Fibroblast of villous mesenchyme (primary cell): ENCODE measurements at regions not wholly inside any gene's neighbourhood (a gene's known extent, or its start where the extent isn't known, plus 50 kb on each side); places are given as distances from the start of the nearest gene placed in this dataset.

Experiments
- DNase-seq: peaks from one replicate; pipeline ENCODE4 v3.0.0-alpha.2; 2010; ENCODE audit warnings: low read depth
- H3K4me3 ChIP-seq: 2 replicates; pipeline ENCODE4 v1.5.1; 2011; ENCODE audit warnings: low read depth, mild to moderate bottlenecking, low read length
- TF ChIP-seq, protein P1 (sequence below): IDR thresholded peaks from 2 replicates; pipeline ENCODE4 v1.5.1; 2012; ENCODE audit warnings: low read depth, mild to moderate bottlenecking, low read length; ENCODE audit not compliant: insufficient read depth

DNA sequence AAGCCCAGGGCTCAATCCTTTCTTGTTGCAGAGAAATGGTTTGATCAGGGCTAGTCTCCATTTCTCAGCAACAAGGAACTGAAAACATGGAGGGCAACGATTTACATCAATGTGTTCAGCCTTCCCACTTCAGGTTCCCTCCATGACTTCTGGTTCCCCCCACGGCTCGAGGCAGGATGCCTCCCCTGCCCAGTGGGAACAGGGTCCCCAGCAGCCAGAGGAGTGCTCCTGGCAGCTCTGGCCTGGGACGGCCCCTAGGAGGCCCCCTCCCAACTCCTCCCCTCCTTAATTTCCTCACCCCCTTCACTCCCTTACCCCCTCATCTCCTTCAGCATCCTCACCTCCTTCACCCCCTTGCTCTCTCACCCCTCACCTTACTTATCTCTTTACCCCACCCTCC lies 283.8 kb downstream of the CDC5L start:
- DNase-seq = no peak
- TF ChIP-seq, protein P1, sequence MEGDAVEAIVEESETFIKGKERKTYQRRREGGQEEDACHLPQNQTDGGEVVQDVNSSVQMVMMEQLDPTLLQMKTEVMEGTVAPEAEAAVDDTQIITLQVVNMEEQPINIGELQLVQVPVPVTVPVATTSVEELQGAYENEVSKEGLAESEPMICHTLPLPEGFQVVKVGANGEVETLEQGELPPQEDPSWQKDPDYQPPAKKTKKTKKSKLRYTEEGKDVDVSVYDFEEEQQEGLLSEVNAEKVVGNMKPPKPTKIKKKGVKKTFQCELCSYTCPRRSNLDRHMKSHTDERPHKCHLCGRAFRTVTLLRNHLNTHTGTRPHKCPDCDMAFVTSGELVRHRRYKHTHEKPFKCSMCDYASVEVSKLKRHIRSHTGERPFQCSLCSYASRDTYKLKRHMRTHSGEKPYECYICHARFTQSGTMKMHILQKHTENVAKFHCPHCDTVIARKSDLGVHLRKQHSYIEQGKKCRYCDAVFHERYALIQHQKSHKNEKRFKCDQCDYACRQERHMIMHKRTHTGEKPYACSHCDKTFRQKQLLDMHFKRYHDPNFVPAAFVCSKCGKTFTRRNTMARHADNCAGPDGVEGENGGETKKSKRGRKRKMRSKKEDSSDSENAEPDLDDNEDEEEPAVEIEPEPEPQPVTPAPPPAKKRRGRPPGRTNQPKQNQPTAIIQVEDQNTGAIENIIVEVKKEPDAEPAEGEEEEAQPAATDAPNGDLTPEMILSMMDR = no peak
- H3K4me3 ChIP-seq = no peak overlapping the region

DNA sequence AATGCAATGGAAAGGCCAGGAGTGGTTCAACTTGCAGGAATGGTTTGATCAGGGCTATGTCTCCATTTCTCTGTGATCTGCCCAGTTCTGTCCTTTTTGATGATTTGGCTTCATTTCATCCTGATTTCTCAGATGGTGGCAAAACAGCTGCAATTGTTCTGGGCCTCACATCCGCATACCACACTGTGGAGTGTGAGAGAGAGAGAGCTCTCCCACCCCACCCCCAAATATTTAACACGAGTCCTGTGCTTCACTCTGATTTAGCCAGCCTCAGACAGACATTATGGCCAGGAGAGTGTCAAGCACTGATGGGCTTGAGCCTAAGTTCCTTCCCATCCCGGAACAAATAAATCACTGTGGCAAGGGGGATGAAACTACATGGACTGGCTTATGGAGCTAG lies 284.6 kb downstream of the CDC5L start:
- TF ChIP-seq, protein P1 = no peak
- no peak overlapping the region for H3K4me3 ChIP-seq
- DNase-seq = no peak

DNA sequence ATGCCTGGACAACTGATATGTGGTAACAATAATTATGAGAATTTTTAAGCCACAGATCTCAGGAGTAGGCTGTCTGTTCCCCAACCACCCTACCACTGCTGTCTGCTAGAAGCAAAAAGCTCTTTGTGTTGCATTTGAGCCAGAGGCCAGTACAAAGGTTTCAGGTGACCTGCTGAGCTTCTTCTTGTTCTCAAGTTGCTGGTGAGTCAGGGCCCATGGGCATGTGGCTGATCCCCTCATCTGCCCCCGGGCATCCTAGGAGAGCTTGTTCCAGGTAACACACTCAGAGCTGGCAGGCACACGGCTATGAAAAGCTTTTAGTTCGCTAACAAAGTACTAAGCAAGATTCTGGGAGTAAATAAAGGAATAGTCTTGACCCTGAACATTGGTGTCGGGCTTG lies 285.3 kb downstream of the CDC5L start:
- H3K4me3 ChIP-seq = no peak overlapping the region
- TF ChIP-seq, protein P1 = no peak
- DNase-seq = no peak

DNA sequence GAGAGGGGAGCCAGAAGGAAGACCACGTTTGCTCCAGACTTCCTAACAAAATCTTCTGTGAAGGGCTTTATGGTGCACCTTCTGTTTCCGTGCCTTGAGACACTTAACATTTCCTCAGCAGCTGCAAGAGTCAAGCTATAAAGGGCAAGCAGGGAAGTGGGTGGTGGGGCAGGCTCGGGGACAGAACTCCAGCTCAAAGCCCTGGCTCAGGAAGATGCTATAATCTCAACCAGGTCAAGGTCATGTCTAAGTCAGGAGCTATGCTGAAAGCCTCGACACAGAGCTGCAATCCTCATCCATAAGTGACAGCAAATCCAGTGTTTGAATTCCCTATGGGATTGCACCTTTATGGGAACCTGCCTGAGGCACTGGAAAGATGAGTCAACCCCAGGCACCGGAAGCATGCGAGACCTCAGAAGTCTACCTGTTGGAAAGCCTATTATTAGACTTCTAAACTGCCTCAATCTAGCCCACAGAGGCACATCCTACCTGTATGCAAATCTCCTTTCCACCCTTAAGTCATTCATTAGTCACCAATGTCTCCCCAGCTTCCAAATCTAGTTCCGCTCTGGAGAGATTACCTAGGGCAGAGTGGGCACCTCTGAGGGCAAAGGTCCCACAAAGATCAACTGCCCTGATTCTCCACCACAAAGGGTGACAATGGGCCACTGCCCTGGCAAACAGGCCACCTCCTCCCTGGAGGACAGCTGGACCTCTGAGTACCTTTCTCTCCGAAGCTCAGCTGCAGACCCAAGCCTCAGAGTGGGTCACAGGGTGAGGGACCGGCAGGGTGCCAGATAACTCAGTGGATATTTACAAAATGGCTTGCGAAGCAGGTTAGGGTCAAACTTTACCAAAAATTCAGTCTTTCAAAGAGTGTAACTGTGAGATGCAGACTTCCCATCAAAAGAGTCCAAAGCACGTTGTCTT lies 287.0 kb downstream of the CDC5L start:
- TF ChIP-seq, protein P1 = no peak
- H3K4me3 ChIP-seq = no peak overlapping the region
- no peak for DNase-seq

DNA sequence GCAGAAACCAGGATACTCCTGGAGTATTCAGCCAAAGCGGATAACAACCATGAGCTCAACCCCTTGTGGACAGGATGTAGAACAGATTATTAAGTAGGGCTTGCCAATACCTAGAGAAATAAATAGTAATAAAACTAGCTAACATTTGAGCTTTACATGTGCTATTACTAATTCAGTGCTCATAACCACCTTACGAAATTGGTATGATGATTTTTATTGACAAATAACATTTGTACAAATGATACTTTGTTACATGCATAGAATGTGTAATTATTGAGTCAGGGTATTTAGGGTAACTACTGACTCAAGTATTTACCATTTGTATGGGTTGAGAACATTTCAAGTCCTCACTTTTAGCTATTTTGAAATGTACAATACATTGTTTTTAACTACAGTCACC lies 287.9 kb downstream of the CDC5L start:
- H3K4me3 ChIP-seq = no peak overlapping the region
- no peak for DNase-seq
- TF ChIP-seq, protein P1 = no peak

DNA sequence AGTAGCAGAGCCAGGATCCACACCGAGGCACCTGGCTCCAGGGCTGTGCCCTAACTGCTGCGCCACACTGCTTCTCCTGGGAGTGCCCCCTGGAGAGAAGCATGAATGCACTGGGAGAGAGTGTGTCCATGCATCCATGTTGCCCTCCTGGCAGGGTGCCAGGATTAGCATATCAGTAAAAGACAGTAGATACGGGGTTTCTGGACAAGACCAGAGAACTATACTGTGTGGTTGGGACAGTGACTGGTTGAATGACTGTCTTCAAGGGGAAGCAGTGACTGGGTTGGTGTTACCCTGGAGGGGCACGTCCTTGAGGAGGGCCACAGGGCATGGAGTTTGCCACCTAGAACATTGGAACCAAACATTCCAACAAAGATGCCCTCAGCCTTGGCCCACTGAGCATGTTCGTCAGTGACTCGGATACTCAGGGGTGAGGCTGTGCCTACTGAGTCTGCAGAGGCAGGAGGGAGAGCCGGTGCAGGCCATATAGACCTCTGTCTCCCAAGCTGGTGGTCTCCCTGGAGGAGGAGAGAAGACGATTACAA lies 288.8 kb downstream of the CDC5L start:
- no peak for DNase-seq
- H3K4me3 ChIP-seq = no peak overlapping the region
- TF ChIP-seq, protein P1 = no peak
